GM12873 (cell line): ENCODE measurements at regions not wholly inside any gene's neighbourhood (a gene's known extent, or its start where the extent isn't known, plus 50 kb on each side); places are given as distances from the start of the nearest gene placed in this dataset.

Experiments used
- TF ChIP-seq, protein P1 (sequence below): IDR thresholded peaks from 2 replicates; pipeline ENCODE4 v1.5.1; 2012; ENCODE audit warnings: low read depth, mild to moderate bottlenecking, moderate library complexity, low read length, control low read depth; ENCODE audit not compliant: insufficient read depth; ENCODE audit errors: missing control alignments

DNA sequence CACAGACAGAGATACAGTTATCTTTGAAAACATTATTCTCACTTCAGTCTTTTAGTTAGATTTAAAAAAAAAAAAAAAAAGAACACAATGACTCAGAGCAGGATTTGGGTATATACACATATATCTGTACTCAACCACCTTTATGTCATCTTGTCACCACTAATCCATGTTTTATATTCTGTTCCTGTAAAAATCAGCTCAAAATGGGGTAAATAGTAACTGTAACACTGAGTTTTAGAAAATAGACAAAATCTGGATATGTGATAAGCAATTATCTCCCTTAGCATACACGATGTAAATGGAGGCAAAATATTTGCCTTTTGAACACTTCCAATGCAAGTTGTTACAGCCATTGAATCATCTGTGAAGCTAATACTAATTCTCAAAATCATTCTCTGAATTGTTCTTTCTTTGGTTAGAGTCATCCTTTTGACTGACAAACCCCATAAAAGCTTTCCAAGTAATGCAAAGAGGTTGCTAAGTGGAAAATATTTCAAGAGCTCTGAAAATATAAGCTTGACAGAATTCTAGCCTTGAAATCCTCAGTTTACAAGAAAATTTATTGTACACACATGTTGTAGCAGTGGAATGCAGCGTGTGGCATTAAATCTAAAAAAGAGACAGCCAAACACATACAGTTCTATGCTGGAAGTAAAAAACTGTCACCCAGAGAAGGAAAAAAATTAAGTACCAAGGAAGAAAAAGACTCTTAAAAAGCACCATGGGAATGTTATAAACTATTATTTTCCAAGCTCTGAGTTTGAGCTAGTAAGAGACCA is 502.2 kb upstream of the PHF14 start:
- TF ChIP-seq, protein P1, sequence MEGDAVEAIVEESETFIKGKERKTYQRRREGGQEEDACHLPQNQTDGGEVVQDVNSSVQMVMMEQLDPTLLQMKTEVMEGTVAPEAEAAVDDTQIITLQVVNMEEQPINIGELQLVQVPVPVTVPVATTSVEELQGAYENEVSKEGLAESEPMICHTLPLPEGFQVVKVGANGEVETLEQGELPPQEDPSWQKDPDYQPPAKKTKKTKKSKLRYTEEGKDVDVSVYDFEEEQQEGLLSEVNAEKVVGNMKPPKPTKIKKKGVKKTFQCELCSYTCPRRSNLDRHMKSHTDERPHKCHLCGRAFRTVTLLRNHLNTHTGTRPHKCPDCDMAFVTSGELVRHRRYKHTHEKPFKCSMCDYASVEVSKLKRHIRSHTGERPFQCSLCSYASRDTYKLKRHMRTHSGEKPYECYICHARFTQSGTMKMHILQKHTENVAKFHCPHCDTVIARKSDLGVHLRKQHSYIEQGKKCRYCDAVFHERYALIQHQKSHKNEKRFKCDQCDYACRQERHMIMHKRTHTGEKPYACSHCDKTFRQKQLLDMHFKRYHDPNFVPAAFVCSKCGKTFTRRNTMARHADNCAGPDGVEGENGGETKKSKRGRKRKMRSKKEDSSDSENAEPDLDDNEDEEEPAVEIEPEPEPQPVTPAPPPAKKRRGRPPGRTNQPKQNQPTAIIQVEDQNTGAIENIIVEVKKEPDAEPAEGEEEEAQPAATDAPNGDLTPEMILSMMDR: no peak

GRCh38 chr7:10472115-10472514 is 501.6 kb upstream of the PHF14 start:
- TF ChIP-seq, protein P1: no peak

GRCh38 chr7:10473569-10473968 is 500.1 kb upstream of the PHF14 start:
- TF ChIP-seq, protein P1: no peak

DNA sequence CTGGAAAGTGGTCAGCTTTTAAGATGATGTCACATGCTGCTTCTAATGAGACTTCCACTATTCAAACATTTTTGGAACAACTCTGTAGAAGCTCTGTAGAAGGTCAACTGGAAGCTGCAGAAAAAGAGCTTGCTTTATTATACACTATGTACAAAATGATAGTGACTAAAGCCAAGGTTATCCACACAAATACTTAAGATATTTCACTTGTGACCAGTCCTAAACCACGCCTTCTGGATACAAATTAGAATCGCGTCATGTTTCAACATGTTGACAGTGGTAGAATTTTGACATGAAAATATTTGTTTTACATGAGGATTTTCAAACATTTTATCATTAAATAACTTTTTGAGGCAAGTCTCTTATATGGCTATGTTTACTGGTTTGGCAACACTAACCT is 499.6 kb upstream of the PHF14 start:
- TF ChIP-seq, protein P1: no peak

DNA sequence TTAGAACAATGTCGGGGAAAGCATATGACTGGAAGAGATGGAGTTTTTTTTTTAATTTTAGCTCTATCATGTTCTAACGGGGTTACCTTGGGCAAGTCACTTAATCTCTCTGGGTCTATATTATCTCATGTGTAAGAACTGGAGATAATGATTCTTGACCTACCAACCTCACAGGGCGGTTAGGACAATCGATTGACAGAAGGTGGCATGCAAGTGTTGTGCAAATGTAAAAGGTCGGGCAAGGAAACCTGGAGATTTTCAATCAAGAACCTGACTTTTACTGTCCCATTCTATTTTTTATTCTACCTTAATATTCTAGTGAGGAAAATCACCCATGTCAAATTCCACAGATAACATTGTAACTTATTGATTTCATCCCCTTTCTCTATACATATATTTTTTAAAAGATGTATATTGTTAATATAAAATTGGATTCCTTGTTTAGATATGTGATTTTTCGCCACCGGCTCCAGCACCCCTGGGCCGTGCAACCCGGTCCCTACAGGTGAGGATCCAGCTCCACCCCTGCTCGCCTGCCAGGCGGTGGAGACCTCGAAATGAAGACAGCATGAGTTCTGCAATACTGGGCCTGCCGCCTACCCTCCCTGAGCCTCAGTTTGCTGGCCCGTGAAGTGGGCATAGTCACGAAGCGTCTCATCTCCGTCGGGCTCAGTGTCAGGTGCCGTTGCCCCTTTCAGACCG is 497.6 kb upstream of the PHF14 start:
- TF ChIP-seq, protein P1: no peak

DNA sequence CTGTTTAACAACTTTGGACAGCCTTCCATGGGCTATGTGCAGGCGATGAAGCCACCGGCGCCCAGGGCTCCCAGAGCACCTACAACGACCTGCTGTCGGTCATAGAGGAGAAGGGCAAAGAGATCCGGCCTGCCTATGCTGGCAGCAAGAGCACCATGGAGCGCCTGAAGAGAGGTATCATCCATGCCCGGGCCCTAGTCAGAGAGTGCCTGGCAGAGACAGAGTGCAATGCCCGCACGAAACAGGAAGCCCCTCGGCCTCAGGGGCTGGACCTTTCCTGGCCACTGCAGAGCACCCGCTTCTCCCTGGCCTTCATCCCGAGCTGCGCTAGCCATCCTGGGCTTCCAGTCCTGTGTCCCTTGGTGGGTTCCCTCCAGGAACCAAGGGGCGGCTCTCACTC is 497.0 kb upstream of the PHF14 start:
- TF ChIP-seq, protein P1: no peak

- TF ChIP-seq, protein P1: no peak
Observed at GRCh38 chr7:10483671-10484070, 490.0 kb upstream of the PHF14 start.
